K562 (cell line): ENCODE measurements at regions not wholly inside any gene's neighbourhood (a gene's known extent, or its start where the extent isn't known, plus 50 kb on each side); places are given as distances from the start of the nearest gene placed in this dataset.

Experiments used
- ATAC-seq: fragments of 200-7000 bp; cut with Tn5 transposase; 3 replicates; pipeline ENCODE4 v1.9.1; 2020; ENCODE audit warnings: moderate library complexity
- BruUV-seq: library from RNA; stranded (reverse); fragments of 400-500 nt; replicated peaks from 2 replicates; lab custom pipeline; 2021; lab: Mats Ljungman, UMichigan
- CTCF ChIA-PET: fragments of 300-600 bp; formaldehyde crosslinking; extraction: SDS; loops from one replicate; lab custom pipeline; 2021; ENCODE audit warnings: low intra/inter-chr PET ratio; lab: Yijun Ruan, JAX
- POLR2A ChIA-PET: fragments of 300-600, 350-650 bp; sonication (Branson Sonifier 250); formaldehyde crosslinking; extraction: SDS; loops from one replicate; lab custom pipeline; 2021; ENCODE audit warnings: antibody characterized with exemption, inconsistent platforms; lab: Yijun Ruan, JAX
- DNase-seq, 4 experiments: peaks; one replicate each; pipeline versions ENCODE4 v3.0.0 to v3.0.0-alpha.2; 2011 to 2018; ENCODE audit warnings: low spot score in 3 of 4, mixed read lengths in 3 of 4; ENCODE audit errors: extremely low read depth in 1 of 4
- FAIRE-seq: peaks from 2 replicates; lab custom pipeline; 2011; peaks lifted over from hg19 to GRCh38; lab: Jason Lieb, UNC
- H2AFZ ChIP-seq: 2 replicates; pipeline ENCODE4 v1.6.0; 2011; ENCODE audit warnings: low read depth, low read length, control low read depth, inconsistent platforms
- H3K27ac ChIP-seq: fragments of 200-600 bp; 3 replicates; pipeline ENCODE4 v1.8.0; 2011; ENCODE audit warnings: low read depth, mild to moderate bottlenecking, control low read depth, inconsistent platforms, low read length, moderate library complexity, mixed read lengths; ENCODE audit errors: extremely low read depth
- H3K27me3 ChIP-seq, 2 experiments: fragments of 300-600 bp in 1 of 2; 2 replicates in 1 of 2; 3 replicates in 1 of 2; pipeline versions ENCODE4 v1.6.0 to v1.8.0; 2011; ENCODE audit warnings: inconsistent platforms in 2 of 2, low read length in 2 of 2, mild to moderate bottlenecking in 1 of 2, mixed read lengths in 1 of 2, moderate library complexity in 1 of 2; ENCODE audit not compliant: control insufficient read depth in 2 of 2, insufficient read depth in 2 of 2
- H3K36me3 ChIP-seq: fragments of 300-600 bp; 3 replicates; pipeline ENCODE4 v1.8.0; 2011; ENCODE audit warnings: mild to moderate bottlenecking, low read length, inconsistent platforms; ENCODE audit not compliant: control insufficient read depth, insufficient read depth
- H3K4me1 ChIP-seq, 2 experiments: fragments of 200-600 bp in 1 of 2; replicated peaks in 1 of 2; 2 replicates in 1 of 2; 3 replicates in 1 of 2; pipeline versions ENCODE4 v1.5.1 to v1.8.0; 2011; ENCODE audit warnings: inconsistent platforms in 2 of 2, low read length in 2 of 2, mild to moderate bottlenecking in 1 of 2, mixed read lengths in 1 of 2, moderate library complexity in 1 of 2; ENCODE audit not compliant: control insufficient read depth in 2 of 2, insufficient read depth in 2 of 2
- H3K4me2 ChIP-seq: 2 replicates; pipeline ENCODE4 v1.6.1; 2011; ENCODE audit warnings: low read length, control low read depth, inconsistent platforms, mixed read lengths; ENCODE audit not compliant: insufficient read depth
- H3K4me3 ChIP-seq: fragments of 200-600 bp; sonication (generic), shearing (Covaris generic); 2 replicates; pipeline ENCODE4 v1.5.1; 2016; ENCODE audit warnings: control low read depth, inconsistent platforms
- H3K79me2 ChIP-seq: fragments of 200-600 bp; 3 replicates; pipeline ENCODE4 v1.8.0; 2011; ENCODE audit warnings: low read length, inconsistent platforms; ENCODE audit not compliant: control insufficient read depth, insufficient read depth
- H3K9ac ChIP-seq, 2 experiments: 2 replicates each; pipeline versions ENCODE4 v1.6.0 to v1.6.1; 2011; ENCODE audit warnings: low read depth in 2 of 2, low read length in 2 of 2, control low read depth in 1 of 2, inconsistent platforms in 1 of 2, mild to moderate bottlenecking in 1 of 2, mixed read lengths in 1 of 2; ENCODE audit not compliant: insufficient read depth in 1 of 2
- H3K9me1 ChIP-seq: one replicate; pipeline ENCODE4 v1.6.0; 2011; ENCODE audit warnings: inconsistent platforms, mild to moderate bottlenecking, low read length, moderate library complexity; ENCODE audit not compliant: control insufficient read depth, insufficient read depth
- H3K9me3 ChIP-seq: replicated peaks from 2 replicates; pipeline ENCODE4 v1.5.1; 2011; ENCODE audit warnings: low read depth, low read length, inconsistent platforms; ENCODE audit not compliant: control insufficient read depth, insufficient read depth
- H4K20me1 ChIP-seq: replicated peaks from 2 replicates; pipeline ENCODE4 v1.6.1; 2011; ENCODE audit warnings: low read length, inconsistent platforms, mixed read lengths; ENCODE audit not compliant: control insufficient read depth, insufficient read depth
- ATF1 ChIP-seq, 2 experiments: fragments of 450-650 bp in 1 of 2; IDR thresholded peaks; 2 replicates each; pipeline ENCODE4 v1.6.1; 2016; ENCODE audit warnings: missing compliant biosample characterization in 1 of 2, missing genetic modification characterization in 1 of 2
- EP300 ChIP-seq: IDR thresholded peaks from 2 replicates; pipeline ENCODE4 v1.6.1; 2012; ENCODE audit warnings: low read length, improper control_type of control experiment
- EZH2 ChIP-seq: IDR thresholded peaks from 2 replicates; pipeline ENCODE4 v1.6.1; 2012; ENCODE audit warnings: low read depth, mild to moderate bottlenecking, inconsistent platforms, low read length, borderline replicate concordance
- HDAC8 ChIP-seq: fragments of 450-650 bp; IDR thresholded peaks from 2 replicates; pipeline ENCODE4 v1.6.1; 2016; ENCODE audit warnings: mild to moderate bottlenecking, missing genetic modification characterization, moderate library complexity, missing compliant biosample characterization
- KDM2B ChIP-seq: fragments of 250-450 bp; sonication (Bioruptor Pico); IDR thresholded peaks from 2 replicates; pipeline ENCODE4 v1.8.0; 2021; ENCODE audit warnings: mild to moderate bottlenecking, moderate library complexity
- PHTF2 ChIP-seq: fragments of 250-450 bp; sonication (Bioruptor Pico); IDR thresholded peaks from 2 replicates; pipeline ENCODE4 v1.5.0; 2021; ENCODE audit warnings: mild to moderate bottlenecking
- RAD51 ChIP-seq: fragments of 450-650 bp; IDR thresholded peaks from 2 replicates; pipeline ENCODE4 v1.7.1; 2016; ENCODE audit warnings: low read depth, mild to moderate bottlenecking, borderline replicate concordance
- YY1 ChIP-seq, 3 experiments: IDR thresholded peaks; 2 replicates each; pipeline ENCODE4 v1.6.1; 2011; ENCODE audit warnings: low read length in 2 of 3, mild to moderate bottlenecking in 2 of 3, moderate library complexity in 2 of 3, borderline replicate concordance in 1 of 3, control low read depth in 1 of 3, low read depth in 1 of 3; ENCODE audit not compliant: insufficient read depth in 3 of 3, insufficient replicate concordance in 2 of 3, control insufficient read depth in 1 of 3, insufficient read length in 1 of 3; ENCODE audit errors: extremely low read depth in 1 of 3
- ZNF354B ChIP-seq: fragments of 250-450 bp; sonication (Bioruptor Pico); IDR thresholded peaks from 2 replicates; pipeline ENCODE4 v1.4.0; 2020
- ZNF584 ChIP-seq: fragments of 200-800 bp; sonication (Bioruptor generic); IDR thresholded peaks from 2 replicates; pipeline ENCODE4 v1.6.1; 2016; ENCODE audit warnings: low read depth, mild to moderate bottlenecking, missing genetic modification characterization, missing compliant biosample characterization
- ZNF589 ChIP-seq: fragments of 200-800 bp; sonication (Bioruptor generic); IDR thresholded peaks from 2 replicates; pipeline ENCODE4 v1.6.1; 2016; ENCODE audit warnings: low read depth, missing genetic modification characterization, missing compliant biosample characterization
- ZSCAN32 ChIP-seq: fragments of 450-650 bp; formaldehyde crosslinking; IDR thresholded peaks from 2 replicates; pipeline ENCODE4 v1.4.0; 2020; ENCODE audit warnings: mild to moderate bottlenecking, moderate library complexity
- WGBS: fragments of 100-300 bp; shearing (Covaris generic); methylation state at CpG from one replicate; pipeline ENCODE4 v1.1.6; 2016; ENCODE audit warnings: low coverage, mixed read lengths; ENCODE audit not compliant: insufficient coverage; ENCODE audit errors: missing lambda C conversion rate; 5-methylcytosine and 5-hydroxymethylcytosine counted together
- in situ Hi-C: fragments of 300-500 bp; cut with MboI; formaldehyde crosslinking; loops from 4 replicates; pipeline ENCODE4 v1.15.0; 2018; ENCODE audit warnings: inconsistent platforms, mixed read lengths
- intact Hi-C: fragments of 100-400 bp; cut with micrococcal nuclease; formaldehyde crosslinking; loops from 2 replicates; pipeline ENCODE4 v1.14.2; 2022
- TF ChIP-seq, protein P1 (sequence below), 2 experiments: fragments of 450-650 bp; formaldehyde crosslinking in 1 of 2; IDR thresholded peaks; 2 replicates each; pipeline versions ENCODE4 v1.4.0 to v1.6.1; 2014 to 2020; ENCODE audit warnings: mild to moderate bottlenecking in 2 of 2, borderline replicate concordance in 1 of 2, low read depth in 1 of 2

DNA sequence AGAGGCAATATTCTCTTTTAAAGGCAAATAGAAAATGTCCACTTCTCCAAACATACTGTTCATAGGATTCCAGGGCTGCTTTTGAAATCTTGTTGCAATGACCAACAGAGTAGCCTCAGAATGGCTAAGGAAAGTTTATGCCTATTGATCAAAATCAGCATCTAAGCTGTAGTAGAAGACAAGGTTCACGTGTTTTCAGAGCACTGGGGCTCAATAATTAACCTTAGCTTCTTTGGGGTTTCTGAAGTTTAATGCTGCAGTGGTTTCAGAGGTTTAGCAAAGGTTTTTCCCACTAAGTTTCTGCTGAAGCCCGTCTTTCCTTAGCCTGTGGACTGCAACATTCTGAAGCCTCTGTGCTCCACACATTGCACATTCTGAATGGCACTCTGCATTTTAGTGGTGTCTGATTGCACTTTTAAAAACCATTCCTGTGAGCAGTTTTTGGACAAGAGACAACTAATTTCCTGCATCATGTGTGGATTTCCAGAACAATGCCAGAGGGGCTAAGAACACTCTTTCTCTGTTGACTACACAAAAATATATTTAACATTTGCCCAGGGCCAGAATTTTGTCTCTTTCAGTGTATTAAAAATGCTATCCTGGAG, 342.5 kb downstream of the PTEN start (continued):
- TF ChIP-seq ZNF354B (CRISPR knock-in tag) (no peak), HDAC8 (tag) (no peak), KDM2B (CRISPR knock-in tag) (no peak)

DNA sequence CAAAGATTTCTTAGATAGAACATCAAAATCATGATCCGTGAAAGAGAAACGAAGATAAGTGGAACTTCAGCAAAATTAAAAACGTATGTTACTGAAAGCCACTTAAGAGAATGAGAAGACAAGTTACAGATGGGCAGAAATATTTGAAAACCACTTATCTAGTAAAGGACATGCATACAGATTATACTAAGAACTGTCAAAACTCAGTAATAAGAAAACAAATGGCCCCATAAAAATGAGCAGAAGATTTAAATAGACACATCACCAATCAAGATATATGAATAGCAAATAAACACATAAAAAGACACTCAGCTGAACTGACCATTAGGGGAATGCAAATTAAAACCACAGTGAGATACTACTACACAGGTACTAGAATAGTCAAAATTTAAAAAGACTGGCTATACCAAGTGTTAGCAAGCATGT, 343.7 kb downstream of the PTEN start:
- no peak for FAIRE-seq
- TF ChIP-seq, protein P1, sequence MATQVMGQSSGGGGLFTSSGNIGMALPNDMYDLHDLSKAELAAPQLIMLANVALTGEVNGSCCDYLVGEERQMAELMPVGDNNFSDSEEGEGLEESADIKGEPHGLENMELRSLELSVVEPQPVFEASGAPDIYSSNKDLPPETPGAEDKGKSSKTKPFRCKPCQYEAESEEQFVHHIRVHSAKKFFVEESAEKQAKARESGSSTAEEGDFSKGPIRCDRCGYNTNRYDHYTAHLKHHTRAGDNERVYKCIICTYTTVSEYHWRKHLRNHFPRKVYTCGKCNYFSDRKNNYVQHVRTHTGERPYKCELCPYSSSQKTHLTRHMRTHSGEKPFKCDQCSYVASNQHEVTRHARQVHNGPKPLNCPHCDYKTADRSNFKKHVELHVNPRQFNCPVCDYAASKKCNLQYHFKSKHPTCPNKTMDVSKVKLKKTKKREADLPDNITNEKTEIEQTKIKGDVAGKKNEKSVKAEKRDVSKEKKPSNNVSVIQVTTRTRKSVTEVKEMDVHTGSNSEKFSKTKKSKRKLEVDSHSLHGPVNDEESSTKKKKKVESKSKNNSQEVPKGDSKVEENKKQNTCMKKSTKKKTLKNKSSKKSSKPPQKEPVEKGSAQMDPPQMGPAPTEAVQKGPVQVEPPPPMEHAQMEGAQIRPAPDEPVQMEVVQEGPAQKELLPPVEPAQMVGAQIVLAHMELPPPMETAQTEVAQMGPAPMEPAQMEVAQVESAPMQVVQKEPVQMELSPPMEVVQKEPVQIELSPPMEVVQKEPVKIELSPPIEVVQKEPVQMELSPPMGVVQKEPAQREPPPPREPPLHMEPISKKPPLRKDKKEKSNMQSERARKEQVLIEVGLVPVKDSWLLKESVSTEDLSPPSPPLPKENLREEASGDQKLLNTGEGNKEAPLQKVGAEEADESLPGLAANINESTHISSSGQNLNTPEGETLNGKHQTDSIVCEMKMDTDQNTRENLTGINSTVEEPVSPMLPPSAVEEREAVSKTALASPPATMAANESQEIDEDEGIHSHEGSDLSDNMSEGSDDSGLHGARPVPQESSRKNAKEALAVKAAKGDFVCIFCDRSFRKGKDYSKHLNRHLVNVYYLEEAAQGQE (IDR thresholded peaks at IDR 0.05; ENCODE audit: borderline replicate concordance): no peak
- TF ChIP-seq, protein P1 (CRISPR knock-in tag; IDR thresholded peaks at IDR 0.05; ENCODE audit: low read depth): no peak
- TF ChIP-seq PHTF2 (CRISPR knock-in tag) (no peak), YY1 (IDR thresholded peaks at IDR 0.05; ENCODE audit: borderline replicate concordance in 1 of 3, control insufficient read depth in 1 of 3, extremely low read depth in 1 of 3, insufficient read depth in 3 of 3, insufficient read length in 1 of 3, insufficient replicate concordance in 2 of 3, low read depth in 1 of 3, low read length in 2 of 3) (no peak), EP300 (no peak), ATF1 (CRISPR knock-in tag; IDR thresholded peaks at IDR 0.05) (no peak), ATF1 (tag; IDR thresholded peaks at IDR 0.05) (no peak), EZH2 (no peak), ZNF589 (CRISPR knock-in tag) (no peak), RAD51 (no peak), ZSCAN32 (CRISPR knock-in tag) (no peak), ZNF584 (CRISPR knock-in tag) (no peak)

More for the DNA sequence above, 343.7 kb downstream of the PTEN start:
- Histone ChIP-seq H3K4me2 (no peak overlapping the region), H3K9ac (no peak overlapping the region), H3K9me1 (no peaks in the 10 kb centered on the region), H3K27me3 (no peaks in the 10 kb centered on the region; a peak in 1 of 5 replicates), H3K4me1 (no peaks in the 10 kb centered on the region), H3K4me3 (no peak overlapping the region), H3K27ac (no peak overlapping the region), H4K20me1 (no peaks in the 10 kb centered on the region), H3K9me3 (no peaks in the 10 kb centered on the region), H2AFZ (no peak overlapping the region), H3K79me2 (no peaks in the 10 kb centered on the region), H3K36me3 (no peaks in the 10 kb centered on the region)
- ChIA-PET POLR2A (no interaction called here), CTCF (no interaction called here)
- 0% methylated on average over 3 of the region's 3 CpGs for WGBS
- intact Hi-C loops (no loop called here), in situ Hi-C loops (no loop called here)
- ATAC-seq: no peak
- no peak for DNase-seq
- BruUV-seq: no TSS peak
